Vagina (tissue), 2 donors: ENCODE measurements at regions not wholly inside any gene's neighbourhood (a gene's known extent, or its start where the extent isn't known, plus 50 kb on each side); places are given as distances from the start of the nearest gene placed in this dataset.
"Not testable (repeated sequence)": the region's sequence is repeated elsewhere in the genome, so short reads cannot be mapped to it uniquely, and the experiment has no call there.

Experiments used
- DNase-seq, 2 donors: peaks; one replicate each; pipeline ENCODE4 v3.0.0-alpha.2; 2017; ENCODE audit errors: extremely low spot score in 2 of 2
- H3K27ac ChIP-seq: fragments of 200-600 bp; sonication (generic); one replicate; pipeline ENCODE4 v1.5.1; 2019
- H3K27me3 ChIP-seq: fragments of 200-600 bp; sonication (generic); one replicate; pipeline ENCODE4 v1.5.1; 2019
- H3K36me3 ChIP-seq, 2 donors: fragments of 200-600 bp; sonication (generic); one replicate each; pipeline ENCODE4 v1.5.1; 2017 to 2019
- H3K4me1 ChIP-seq: fragments of 200-600 bp; sonication (generic); one replicate; pipeline ENCODE4 v1.5.1; 2019
- H3K4me3 ChIP-seq, 2 donors: fragments of 200-600 bp; sonication (generic); 1 replicate in 1 of 2; 2 replicates in 1 of 2; pipeline ENCODE4 v1.5.1; 2016 to 2019
- H3K9me3 ChIP-seq: fragments of 200-600 bp; sonication (generic); one replicate; pipeline ENCODE4 v1.5.1; 2019
- POLR2A ChIP-seq, 2 donors: fragments of 450-650 bp; IDR thresholded peaks; one replicate each; pipeline ENCODE4 v1.6.1; 2017; ENCODE audit warnings: antibody characterized with exemption in 2 of 2, mild to moderate bottlenecking in 2 of 2, moderate library complexity in 2 of 2
- POLR2AphosphoS5 ChIP-seq, 2 donors: sonication (generic); formaldehyde crosslinking; IDR thresholded peaks; one replicate each; pipeline ENCODE4 v1.9.0; 2017; ENCODE audit warnings: antibody characterized with exemption in 2 of 2, mild to moderate bottlenecking in 2 of 2, low read depth in 1 of 2; ENCODE audit not compliant: insufficient read depth in 1 of 2
- intact Hi-C: fragments of 100-400 bp; cut with DNase I; formaldehyde crosslinking; loops from one replicate; pipeline ENCODE4 v1.15.1; 2023
- TF ChIP-seq, protein P1 (sequence below), 3 experiments: fragments of 450-650 bp in 2 of 3; fragments of 200-600 bp in 1 of 3; sonication (generic) in 1 of 3; IDR thresholded peaks; one replicate each; pipeline ENCODE4 v1.5.1; 2017 to 2019; ENCODE audit warnings: antibody characterized with exemption in 3 of 3, mild to moderate bottlenecking in 2 of 3, moderate library complexity in 2 of 3

- no peaks in the 10 kb centered on the region for H3K4me1 ChIP-seq
- intact Hi-C loops, result no loop called here
- H3K9me3 ChIP-seq, result no peaks in the 10 kb centered on the region
- H3K27me3 ChIP-seq, result no peaks in the 10 kb centered on the region
- H3K27ac ChIP-seq, result no peak overlapping the region
- no peaks in the 10 kb centered on the region for H3K36me3 ChIP-seq
- DNase-seq, result no peak
- TF ChIP-seq, protein P1, sequence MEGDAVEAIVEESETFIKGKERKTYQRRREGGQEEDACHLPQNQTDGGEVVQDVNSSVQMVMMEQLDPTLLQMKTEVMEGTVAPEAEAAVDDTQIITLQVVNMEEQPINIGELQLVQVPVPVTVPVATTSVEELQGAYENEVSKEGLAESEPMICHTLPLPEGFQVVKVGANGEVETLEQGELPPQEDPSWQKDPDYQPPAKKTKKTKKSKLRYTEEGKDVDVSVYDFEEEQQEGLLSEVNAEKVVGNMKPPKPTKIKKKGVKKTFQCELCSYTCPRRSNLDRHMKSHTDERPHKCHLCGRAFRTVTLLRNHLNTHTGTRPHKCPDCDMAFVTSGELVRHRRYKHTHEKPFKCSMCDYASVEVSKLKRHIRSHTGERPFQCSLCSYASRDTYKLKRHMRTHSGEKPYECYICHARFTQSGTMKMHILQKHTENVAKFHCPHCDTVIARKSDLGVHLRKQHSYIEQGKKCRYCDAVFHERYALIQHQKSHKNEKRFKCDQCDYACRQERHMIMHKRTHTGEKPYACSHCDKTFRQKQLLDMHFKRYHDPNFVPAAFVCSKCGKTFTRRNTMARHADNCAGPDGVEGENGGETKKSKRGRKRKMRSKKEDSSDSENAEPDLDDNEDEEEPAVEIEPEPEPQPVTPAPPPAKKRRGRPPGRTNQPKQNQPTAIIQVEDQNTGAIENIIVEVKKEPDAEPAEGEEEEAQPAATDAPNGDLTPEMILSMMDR (IDR thresholded peaks at IDR 0.05), result no peak
- TF ChIP-seq POLR2AphosphoS5 (IDR thresholded peaks at IDR 0.05; ENCODE audit: insufficient read depth in 1 of 2, low read depth in 1 of 2) (no peak), POLR2A (IDR thresholded peaks at IDR 0.05) (no peak)
- no peak overlapping the region for H3K4me3 ChIP-seq
Observed at GRCh38 chr1:221963742-221964141, 221.9 kb upstream of the DUSP10 start.

DNA sequence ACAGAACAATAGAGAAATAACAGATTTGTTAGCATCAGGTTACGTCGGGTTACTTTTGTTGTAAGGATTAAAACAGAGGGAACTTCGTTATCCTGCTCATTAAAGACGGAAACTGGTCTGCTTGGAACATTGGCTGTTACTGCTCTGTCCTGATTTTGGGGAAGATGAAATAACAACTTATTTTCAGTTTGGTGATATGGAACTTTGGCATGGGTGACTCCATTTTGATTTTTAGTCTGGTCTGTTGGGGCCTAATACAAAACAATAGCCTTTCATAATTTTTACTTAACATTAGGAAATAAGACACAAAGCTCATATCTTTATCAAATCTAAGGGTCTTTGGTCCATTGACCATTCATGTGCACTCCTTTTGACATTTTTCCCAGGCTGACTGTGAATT, 220.5 kb upstream of the DUSP10 start:
- no peak for DNase-seq
- no peak for TF ChIP-seq POLR2AphosphoS5 (IDR thresholded peaks at IDR 0.05; ENCODE audit: insufficient read depth in 1 of 2, low read depth in 1 of 2)
- TF ChIP-seq, protein P1 (IDR thresholded peaks at IDR 0.05), result no peak
- TF ChIP-seq POLR2A (IDR thresholded peaks at IDR 0.05), result no peak
- Histone ChIP-seq H3K27me3 (no peaks in the 10 kb centered on the region), H3K36me3 (no peaks in the 10 kb centered on the region), H3K4me1 (no peaks in the 10 kb centered on the region), H3K27ac (no peak overlapping the region), H3K9me3 (no peaks in the 10 kb centered on the region), H3K4me3 (no peak overlapping the region)
- intact Hi-C loops, result no loop called here

GRCh38 chr1:221961532-221962292, 219.8 kb upstream of the DUSP10 start:
- no peaks in the 10 kb centered on the region for H3K4me1 ChIP-seq
- H3K9me3 ChIP-seq, result no peaks in the 10 kb centered on the region
- intact Hi-C loops, result no loop called here
- no peak overlapping the region for H3K4me3 ChIP-seq
- no peak overlapping the region for H3K27ac ChIP-seq
- no peaks in the 10 kb centered on the region for H3K27me3 ChIP-seq
- TF ChIP-seq, protein P1 (IDR thresholded peaks at IDR 0.05), result no peak
- no peak for TF ChIP-seq POLR2AphosphoS5 (IDR thresholded peaks at IDR 0.05; ENCODE audit: insufficient read depth in 1 of 2, low read depth in 1 of 2)
- no peak for TF ChIP-seq POLR2A (IDR thresholded peaks at IDR 0.05)
- H3K36me3 ChIP-seq, result no peaks in the 10 kb centered on the region
- DNase-seq, result no peak

GRCh38 chr1:221958161-221958562, 216.3 kb upstream of the DUSP10 start:
- not testable (repeated sequence) for H3K4me1 ChIP-seq, H3K27me3 ChIP-seq, H3K36me3 ChIP-seq, H3K27ac ChIP-seq, H3K4me3 ChIP-seq, H3K9me3 ChIP-seq, DNase-seq
- intact Hi-C loops, result loop anchor here (5.0 kb wide), 1 partner anchor 116 kb away; no protein-coding TSS in a partner anchor

GRCh38 chr1:221957350-221957749, 215.5 kb upstream of the DUSP10 start:
- not testable (repeated sequence) for H3K27ac ChIP-seq, H3K4me3 ChIP-seq, H3K9me3 ChIP-seq, H3K36me3 ChIP-seq, H3K27me3 ChIP-seq, H3K4me1 ChIP-seq, DNase-seq
- intact Hi-C loops, result loop anchor here (5.0 kb wide), 1 partner anchor 115 kb away; no protein-coding TSS in a partner anchor

DNA sequence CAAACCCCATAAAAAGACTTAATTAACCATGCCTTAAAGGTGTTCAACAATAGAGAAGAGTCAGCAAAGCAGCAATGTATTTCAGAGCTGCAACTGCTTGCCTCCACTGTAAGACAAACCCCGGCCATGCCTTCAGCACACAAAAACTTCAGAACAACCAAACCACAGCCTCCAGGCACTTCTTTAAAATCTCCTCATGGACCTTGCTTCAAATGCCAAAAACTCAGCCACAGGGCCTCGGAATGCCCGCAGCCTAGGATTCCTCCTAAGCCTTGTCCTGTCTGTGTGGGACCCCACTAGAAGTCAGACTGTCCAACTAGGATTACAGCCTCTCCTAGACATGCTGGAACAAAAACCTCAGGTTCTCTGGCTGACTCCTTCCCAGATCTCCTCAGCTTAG, 208.1 kb upstream of the DUSP10 start:
- Histone ChIP-seq H3K4me1 (no peaks in the 10 kb centered on the region), H3K4me3 (no peak overlapping the region), H3K36me3 (no peaks in the 10 kb centered on the region), H3K9me3 (no peaks in the 10 kb centered on the region), H3K27ac (no peak overlapping the region), H3K27me3 (no peaks in the 10 kb centered on the region)
- no peak for DNase-seq
- TF ChIP-seq, protein P1 (IDR thresholded peaks at IDR 0.05), result no peak
- no peak for TF ChIP-seq POLR2AphosphoS5 (IDR thresholded peaks at IDR 0.05; ENCODE audit: insufficient read depth in 1 of 2, low read depth in 1 of 2)
- TF ChIP-seq POLR2A (IDR thresholded peaks at IDR 0.05), result no peak
- intact Hi-C loops, result no loop called here
